Loucy (cell line): ENCODE measurements at regions not wholly inside any gene's neighbourhood (a gene's known extent, or its start where the extent isn't known, plus 50 kb on each side); places are given as distances from the start of the nearest gene placed in this dataset.

Source experiments
- H2AFZ ChIP-seq: fragments of 200-600 bp; sonication (generic); 2 replicates; pipeline ENCODE4 v1.6.0; 2016; ENCODE audit warnings: antibody characterized with exemption, mild to moderate bottlenecking, low read length, moderate library complexity
- H3F3A ChIP-seq: fragments of 200-600 bp; 2 replicates; pipeline ENCODE4 v1.6.0; 2016; ENCODE audit warnings: antibody characterized with exemption, low read depth, mild to moderate bottlenecking
- H3K27me3 ChIP-seq: fragments of 200-600 bp; sonication (generic); 2 replicates; pipeline ENCODE4 v1.6.1; 2014; ENCODE audit warnings: low read length, mild to moderate bottlenecking; ENCODE audit not compliant: insufficient read depth, poor library complexity, severe bottlenecking
- H3K36me3 ChIP-seq: fragments of 200-600 bp; sonication (generic); 2 replicates; pipeline ENCODE4 v1.6.1; 2016; ENCODE audit warnings: low read length; ENCODE audit not compliant: insufficient read depth
- H3K4me1 ChIP-seq: fragments of 200-600 bp; sonication (generic); 2 replicates; pipeline ENCODE4 v1.5.1; 2014; ENCODE audit warnings: low read length, mild to moderate bottlenecking; ENCODE audit not compliant: insufficient read depth, poor library complexity, severe bottlenecking
- H3K4me2 ChIP-seq: fragments of 200-600 bp; sonication (generic); 2 replicates; pipeline ENCODE4 v1.6.0; 2014; ENCODE audit warnings: antibody characterized with exemption, low read length, low read depth, mild to moderate bottlenecking; ENCODE audit not compliant: poor library complexity, severe bottlenecking
- H3K4me3 ChIP-seq: fragments of 200-600 bp; sonication (generic); 2 replicates; pipeline ENCODE4 v1.5.1; 2014; ENCODE audit warnings: low read length, mild to moderate bottlenecking, mixed read lengths; ENCODE audit not compliant: poor library complexity, severe bottlenecking
- H3K79me2 ChIP-seq: fragments of 200-600 bp; sonication (generic); 2 replicates; pipeline ENCODE4 v1.6.1; 2014; ENCODE audit warnings: low read length; ENCODE audit not compliant: insufficient read depth
- H3K9ac ChIP-seq: fragments of 200-600 bp; sonication (generic); 2 replicates; pipeline ENCODE4 v1.6.0; 2014; ENCODE audit warnings: mild to moderate bottlenecking, low read depth, low read length, moderate library complexity; ENCODE audit not compliant: poor library complexity, severe bottlenecking
- H3K9me2 ChIP-seq: fragments of 200-600 bp; sonication (generic); replicated peaks from 2 replicates; pipeline ENCODE4 v1.6.1; 2016; ENCODE audit warnings: low read depth, low read length, mixed read lengths
- H3K9me3 ChIP-seq: fragments of 200-600 bp; sonication (generic); 2 replicates; pipeline ENCODE4 v1.6.1; 2014; ENCODE audit warnings: mild to moderate bottlenecking, antibody characterized with exemption, low read length, low read depth; ENCODE audit not compliant: insufficient read depth
- H4K20me1 ChIP-seq: fragments of 200-600 bp; sonication (generic); 2 replicates; pipeline ENCODE4 v1.6.0; 2014; ENCODE audit warnings: antibody characterized with exemption, low read length, mild to moderate bottlenecking; ENCODE audit not compliant: insufficient read depth, poor library complexity, severe bottlenecking
- EZH2phosphoT487 ChIP-seq: fragments of 200-600 bp; IDR thresholded peaks from 2 replicates; pipeline ENCODE4 v1.6.1; 2018; ENCODE audit warnings: antibody characterized with exemption, mild to moderate bottlenecking, moderate library complexity, borderline replicate concordance
- TF ChIP-seq, protein P1 (sequence below): fragments of 200-600 bp; sonication (generic); conservative IDR thresholded peaks from 2 replicates; pipeline ENCODE4 v1.5.1; 2014; ENCODE audit warnings: mild to moderate bottlenecking, antibody characterized with exemption, low read length

DNA sequence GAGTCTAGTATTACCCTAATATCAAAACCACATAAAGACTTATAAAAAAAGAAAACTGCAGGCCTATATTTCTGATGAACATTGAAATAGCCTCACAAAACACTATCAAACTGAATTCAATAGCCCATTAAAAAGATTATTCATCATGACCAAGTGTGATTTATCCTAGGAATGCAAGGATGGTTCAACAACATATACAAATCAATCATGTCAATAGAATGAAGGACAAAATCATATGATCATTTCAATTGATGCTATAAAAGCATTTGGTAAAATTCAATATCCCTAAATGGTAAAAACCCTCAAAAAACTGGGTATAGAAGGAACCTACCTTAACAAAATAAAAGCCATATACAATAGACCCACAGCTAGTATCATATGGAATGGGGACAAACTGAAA lies 797.9 kb upstream of the INTU start:
- Histone ChIP-seq H3K9ac (no peak overlapping the region), H3K9me3 (no peaks in the 10 kb centered on the region), H3K9me2 (no peaks in the 10 kb centered on the region), H3K27me3 (no peaks in the 10 kb centered on the region), H3F3A (no peaks in the 10 kb centered on the region), H3K36me3 (no peaks in the 10 kb centered on the region), H3K4me3 (no peak overlapping the region), H3K79me2 (no peaks in the 10 kb centered on the region), H2AFZ (no peak overlapping the region), H3K4me2 (no peak overlapping the region), H4K20me1 (no peaks in the 10 kb centered on the region), H3K4me1 (no peaks in the 10 kb centered on the region)
- no peak for TF ChIP-seq EZH2phosphoT487
- TF ChIP-seq, protein P1, sequence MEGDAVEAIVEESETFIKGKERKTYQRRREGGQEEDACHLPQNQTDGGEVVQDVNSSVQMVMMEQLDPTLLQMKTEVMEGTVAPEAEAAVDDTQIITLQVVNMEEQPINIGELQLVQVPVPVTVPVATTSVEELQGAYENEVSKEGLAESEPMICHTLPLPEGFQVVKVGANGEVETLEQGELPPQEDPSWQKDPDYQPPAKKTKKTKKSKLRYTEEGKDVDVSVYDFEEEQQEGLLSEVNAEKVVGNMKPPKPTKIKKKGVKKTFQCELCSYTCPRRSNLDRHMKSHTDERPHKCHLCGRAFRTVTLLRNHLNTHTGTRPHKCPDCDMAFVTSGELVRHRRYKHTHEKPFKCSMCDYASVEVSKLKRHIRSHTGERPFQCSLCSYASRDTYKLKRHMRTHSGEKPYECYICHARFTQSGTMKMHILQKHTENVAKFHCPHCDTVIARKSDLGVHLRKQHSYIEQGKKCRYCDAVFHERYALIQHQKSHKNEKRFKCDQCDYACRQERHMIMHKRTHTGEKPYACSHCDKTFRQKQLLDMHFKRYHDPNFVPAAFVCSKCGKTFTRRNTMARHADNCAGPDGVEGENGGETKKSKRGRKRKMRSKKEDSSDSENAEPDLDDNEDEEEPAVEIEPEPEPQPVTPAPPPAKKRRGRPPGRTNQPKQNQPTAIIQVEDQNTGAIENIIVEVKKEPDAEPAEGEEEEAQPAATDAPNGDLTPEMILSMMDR, result no peak

DNA sequence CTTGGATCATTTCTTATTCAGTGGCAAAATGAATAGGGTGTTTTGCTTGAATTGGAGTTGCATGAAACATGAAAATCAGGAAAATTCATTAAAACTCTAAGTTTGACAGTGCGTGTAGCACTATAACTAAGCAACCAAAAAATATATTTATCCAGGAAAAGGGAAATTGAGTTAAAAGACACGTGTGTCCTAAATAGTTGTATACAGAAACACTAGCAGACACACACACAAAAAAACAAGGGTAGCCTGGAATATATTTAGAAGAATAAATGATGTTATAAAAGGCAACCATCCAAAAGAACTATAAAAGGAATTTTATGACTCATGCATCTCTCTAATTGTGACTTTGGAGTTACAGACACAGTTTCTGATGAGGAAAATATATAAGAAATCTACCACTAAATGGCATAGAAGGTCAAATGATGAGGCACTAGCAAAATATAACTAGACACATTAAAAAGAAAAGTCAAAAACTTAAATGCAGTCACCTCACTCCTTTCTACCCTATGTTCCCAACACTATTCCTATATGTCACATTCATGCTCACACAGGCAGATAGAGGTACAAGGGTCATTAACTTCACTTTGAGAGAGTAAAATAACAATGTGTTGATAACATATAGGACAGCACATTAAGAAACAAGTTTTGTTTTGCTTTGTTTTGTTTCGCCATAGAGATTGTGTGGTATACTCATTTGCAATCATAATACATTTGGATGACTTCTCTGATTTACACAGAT lies 793.6 kb upstream of the INTU start:
- Histone ChIP-seq H3K9me3 (peaks cover 2% of the 10 kb centered on the region; the same call in 1 of the 2 replicates), H3K79me2 (no peaks in the 10 kb centered on the region), H3K9ac (no peak overlapping the region), H2AFZ (no peak overlapping the region), H3F3A (no peaks in the 10 kb centered on the region), H3K9me2 (no peaks in the 10 kb centered on the region), H3K4me2 (no peak overlapping the region), H3K4me1 (no peaks in the 10 kb centered on the region), H3K36me3 (no peaks in the 10 kb centered on the region), H3K27me3 (no peaks in the 10 kb centered on the region), H4K20me1 (no peaks in the 10 kb centered on the region), H3K4me3 (no peak overlapping the region)
- TF ChIP-seq, protein P1, result no peak
- TF ChIP-seq EZH2phosphoT487, result no peak

DNA sequence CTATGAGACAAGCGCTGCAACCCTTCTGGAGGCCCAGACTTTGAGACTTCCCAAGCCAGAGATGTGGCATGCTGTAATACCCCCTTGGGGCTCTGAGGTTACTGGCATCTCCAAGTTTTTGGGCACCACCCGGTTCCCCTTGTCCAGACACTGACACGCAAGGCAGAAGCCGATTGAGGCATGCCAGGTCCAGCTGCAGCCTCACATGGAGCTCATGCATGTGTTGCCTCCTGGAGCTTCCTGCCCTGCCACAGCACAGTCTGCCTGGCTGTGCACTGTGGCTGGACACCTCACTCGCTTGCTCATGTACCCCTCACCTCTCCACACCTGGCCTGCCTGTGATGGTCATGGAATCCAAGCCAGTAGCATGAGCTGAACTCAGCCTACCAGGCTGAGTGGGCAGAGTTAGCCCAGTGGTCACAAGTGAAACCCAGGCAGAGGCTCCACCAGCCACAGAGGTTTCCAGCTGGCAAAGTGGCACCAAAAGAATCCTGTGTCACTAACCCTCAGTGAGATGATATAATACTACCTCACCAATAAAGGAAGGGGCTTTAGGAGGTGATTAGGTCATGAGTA lies 789.2 kb upstream of the INTU start:
- H3K4me3 ChIP-seq, result no peak overlapping the region
- no peaks in the 10 kb centered on the region for H3F3A ChIP-seq
- no peaks in the 10 kb centered on the region for H3K9me2 ChIP-seq
- no peak for TF ChIP-seq EZH2phosphoT487
- TF ChIP-seq, protein P1, result no peak
- H3K4me1 ChIP-seq, result no peaks in the 10 kb centered on the region
- no peaks in the 10 kb centered on the region for H3K27me3 ChIP-seq
- no peak overlapping the region for H3K9ac ChIP-seq
- H3K4me2 ChIP-seq, result no peak overlapping the region
- H3K36me3 ChIP-seq, result no peaks in the 10 kb centered on the region
- no peak overlapping the region for H2AFZ ChIP-seq
- no peaks in the 10 kb centered on the region for H4K20me1 ChIP-seq
- peaks cover 2% of the 10 kb centered on the region; the same call in 1 of the 2 replicates for H3K9me3 ChIP-seq
- no peaks in the 10 kb centered on the region for H3K79me2 ChIP-seq
